Sigmoid colon (tissue), 6 donors: ENCODE measurements at regions not wholly inside any gene's neighbourhood (a gene's known extent, or its start where the extent isn't known, plus 50 kb on each side); places are given as distances from the start of the nearest gene placed in this dataset.

Experiments
- DNase-seq: peaks from one replicate; pipeline ENCODE4 v3.0.0-alpha.2; 2019
- H3K27ac ChIP-seq, 4 donors: fragments of 200-600 bp; sonication (generic); one replicate each; pipeline ENCODE4 v1.5.1; 2016 to 2019; ENCODE audit warnings: mild to moderate bottlenecking in 1 of 4
- H3K27me3 ChIP-seq, 3 donors: fragments of 200-600 bp; sonication (generic); one replicate each; pipeline ENCODE4 v1.5.1; 2019; ENCODE audit warnings: mild to moderate bottlenecking in 1 of 3
- H3K36me3 ChIP-seq, 4 donors: fragments of 200-600 bp; sonication (generic); one replicate each; pipeline ENCODE4 v1.5.1; 2016 to 2019
- H3K4me1 ChIP-seq, 4 donors: fragments of 200-600 bp; sonication (generic); one replicate each; pipeline ENCODE4 v1.5.1; 2017 to 2019
- H3K4me3 ChIP-seq, 4 donors: fragments of 200-600 bp; sonication (generic); one replicate each; pipeline ENCODE4 v1.5.1; 2017 to 2019; ENCODE audit warnings: mild to moderate bottlenecking in 2 of 4, moderate library complexity in 1 of 4
- H3K9me3 ChIP-seq, 4 donors: fragments of 200-600 bp in 3 of 4; sonication (generic) in 3 of 4; one replicate each; pipeline versions ENCODE4 v1.5.1 to v1.6.1; 2013 to 2019
- EP300 ChIP-seq, 4 donors: sonication (generic); formaldehyde crosslinking; IDR thresholded peaks; one replicate each; pipeline ENCODE4 v1.6.1; 2017; ENCODE audit warnings: antibody characterized with exemption in 4 of 4
- POLR2A ChIP-seq, 2 donors: fragments of 450-650 bp; IDR thresholded peaks; one replicate each; pipeline ENCODE4 v1.6.1; 2016; ENCODE audit warnings: antibody characterized with exemption in 2 of 2, mild to moderate bottlenecking in 2 of 2, moderate library complexity in 2 of 2
- POLR2AphosphoS5 ChIP-seq, 4 donors: sonication (generic); formaldehyde crosslinking; IDR thresholded peaks; one replicate each; pipeline ENCODE4 v1.6.1; 2017; ENCODE audit warnings: antibody characterized with exemption in 4 of 4
- WGBS, 2 donors: extraction: QIAGEN DNeasy Blood & Tissue Kit; methylation state at CpG; one replicate each; pipeline ENCODE4 v1.1.7; 2013; 5-methylcytosine and 5-hydroxymethylcytosine counted together
- intact Hi-C: fragments of 100-400 bp; cut with DNase I; formaldehyde crosslinking; loops from one replicate; pipeline ENCODE4 v1.15.1; 2023
- TF ChIP-seq, protein P1 (sequence below), 4 experiments: fragments of 450-650 bp in 3 of 4; fragments of 200-600 bp in 1 of 4; IDR thresholded peaks; one replicate each; pipeline ENCODE4 v1.5.1; 2016 to 2019; ENCODE audit warnings: antibody characterized with exemption in 4 of 4, mild to moderate bottlenecking in 3 of 4, moderate library complexity in 2 of 4
- donor health status: healthy with polysubstance abuse.
- donor health status: healthy.

GRCh38 chr9:26234865-26235264, 556.6 kb upstream of the TUSC1 start:
- intact Hi-C loops: no loop called here
- 61 to 85% methylated on average over 2 of the region's 2 CpGs for WGBS, 2 donors
- H3K9me3 ChIP-seq: no peaks in the 10 kb centered on the region
- H3K27ac ChIP-seq: no peak overlapping the region
- H3K4me1 ChIP-seq: no peaks in the 10 kb centered on the region
- no peak overlapping the region for H3K4me3 ChIP-seq
- H3K27me3 ChIP-seq: no peaks in the 10 kb centered on the region
- H3K36me3 ChIP-seq: no peaks in the 10 kb centered on the region
- TF ChIP-seq POLR2A (IDR thresholded peaks at IDR 0.05) (no peak), POLR2AphosphoS5 (IDR thresholded peaks at IDR 0.05) (no peak), EP300 (IDR thresholded peaks at IDR 0.05) (no peak)
- TF ChIP-seq, protein P1, sequence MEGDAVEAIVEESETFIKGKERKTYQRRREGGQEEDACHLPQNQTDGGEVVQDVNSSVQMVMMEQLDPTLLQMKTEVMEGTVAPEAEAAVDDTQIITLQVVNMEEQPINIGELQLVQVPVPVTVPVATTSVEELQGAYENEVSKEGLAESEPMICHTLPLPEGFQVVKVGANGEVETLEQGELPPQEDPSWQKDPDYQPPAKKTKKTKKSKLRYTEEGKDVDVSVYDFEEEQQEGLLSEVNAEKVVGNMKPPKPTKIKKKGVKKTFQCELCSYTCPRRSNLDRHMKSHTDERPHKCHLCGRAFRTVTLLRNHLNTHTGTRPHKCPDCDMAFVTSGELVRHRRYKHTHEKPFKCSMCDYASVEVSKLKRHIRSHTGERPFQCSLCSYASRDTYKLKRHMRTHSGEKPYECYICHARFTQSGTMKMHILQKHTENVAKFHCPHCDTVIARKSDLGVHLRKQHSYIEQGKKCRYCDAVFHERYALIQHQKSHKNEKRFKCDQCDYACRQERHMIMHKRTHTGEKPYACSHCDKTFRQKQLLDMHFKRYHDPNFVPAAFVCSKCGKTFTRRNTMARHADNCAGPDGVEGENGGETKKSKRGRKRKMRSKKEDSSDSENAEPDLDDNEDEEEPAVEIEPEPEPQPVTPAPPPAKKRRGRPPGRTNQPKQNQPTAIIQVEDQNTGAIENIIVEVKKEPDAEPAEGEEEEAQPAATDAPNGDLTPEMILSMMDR (IDR thresholded peaks at IDR 0.05): no peak
- DNase-seq: no peak

- no peaks in the 10 kb centered on the region for H3K4me1 ChIP-seq
- WGBS, 2 donors: 70 to 80% methylated on average over 4 of the region's 4 CpGs
Observed at GRCh38 chr9:26231391-26231790, 553.1 kb upstream of the TUSC1 start.

DNA sequence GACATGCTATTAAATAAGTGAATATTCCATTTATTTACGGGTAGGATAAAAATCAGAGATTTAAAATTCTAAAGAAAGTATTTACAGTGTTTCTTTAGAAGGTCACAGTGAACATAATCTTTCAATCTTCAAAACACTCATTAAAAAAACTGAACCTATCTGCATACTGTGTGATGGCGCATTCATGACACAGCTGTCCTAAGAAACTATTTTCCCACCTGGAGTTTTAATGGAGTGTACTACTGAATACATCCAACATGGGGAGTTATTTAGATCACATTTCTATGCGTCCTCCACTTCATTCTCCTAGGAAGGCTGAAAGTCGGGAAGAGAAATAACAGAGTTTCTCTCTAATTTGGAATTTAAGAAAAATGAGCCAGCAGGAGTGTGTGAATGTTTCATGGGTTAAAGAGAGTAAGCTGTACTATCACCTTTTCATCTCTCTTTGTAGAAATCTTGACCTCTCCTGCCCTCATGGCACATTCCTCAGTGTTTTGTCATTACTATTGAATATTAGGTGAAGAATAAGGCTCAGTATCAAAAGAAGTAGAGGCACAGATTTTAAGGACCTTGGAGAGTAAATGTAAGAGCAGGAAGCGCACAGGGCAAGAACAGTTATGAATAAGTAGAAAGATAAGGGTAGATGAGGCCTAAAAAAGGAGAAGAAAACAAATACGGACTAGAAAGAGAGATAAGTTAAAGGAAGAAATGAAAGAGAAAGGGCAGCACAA, 551.2 kb upstream of the TUSC1 start:
- intact Hi-C loops: no loop called here
- WGBS, 2 donors: 84 to 88% methylated on average over 6 of the region's 6 CpGs
- no peaks in the 10 kb centered on the region for H3K9me3 ChIP-seq
- TF ChIP-seq POLR2A (IDR thresholded peaks at IDR 0.05) (no peak), POLR2AphosphoS5 (IDR thresholded peaks at IDR 0.05) (no peak), EP300 (IDR thresholded peaks at IDR 0.05) (no peak)
- TF ChIP-seq, protein P1 (IDR thresholded peaks at IDR 0.05): no peak
- no peaks in the 10 kb centered on the region for H3K4me1 ChIP-seq
- H3K27ac ChIP-seq: no peak overlapping the region
- no peaks in the 10 kb centered on the region for H3K36me3 ChIP-seq
- no peaks in the 10 kb centered on the region for H3K27me3 ChIP-seq
- H3K4me3 ChIP-seq: no peak overlapping the region
- DNase-seq: no peak

More at GRCh38 chr9:26231391-26231790, 553.1 kb upstream of the TUSC1 start:
- intact Hi-C loops: no loop called here
- Histone ChIP-seq H3K4me3 (no peak overlapping the region), H3K36me3 (no peaks in the 10 kb centered on the region), H3K9me3 (no peaks in the 10 kb centered on the region), H3K27me3 (no peaks in the 10 kb centered on the region), H3K27ac (no peak overlapping the region)
- TF ChIP-seq POLR2AphosphoS5 (IDR thresholded peaks at IDR 0.05): no peak
- TF ChIP-seq, protein P1 (IDR thresholded peaks at IDR 0.05): no peak
- TF ChIP-seq EP300 (IDR thresholded peaks at IDR 0.05): no peak
- no peak for TF ChIP-seq POLR2A (IDR thresholded peaks at IDR 0.05)
- no peak for DNase-seq

DNA sequence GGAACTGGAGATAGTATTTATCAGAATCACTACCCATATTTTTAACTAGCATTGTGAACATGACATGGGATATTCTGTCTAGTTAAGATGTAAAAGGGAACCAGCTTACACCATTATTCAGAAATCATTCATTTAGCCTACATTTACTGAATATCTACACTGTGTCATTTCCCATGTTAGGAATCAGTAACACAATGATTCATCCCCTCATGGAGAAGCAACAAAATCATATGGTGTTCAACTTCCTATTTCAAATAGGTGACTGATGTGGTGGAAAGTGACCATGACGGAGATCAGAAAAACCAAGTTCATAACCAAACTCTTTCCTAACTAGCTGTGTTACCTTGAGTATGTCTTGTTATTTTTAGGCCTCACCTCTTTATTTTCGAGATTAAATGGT, 550.0 kb upstream of the TUSC1 start:
- Histone ChIP-seq H3K36me3 (no peaks in the 10 kb centered on the region), H3K4me3 (no peak overlapping the region), H3K4me1 (no peaks in the 10 kb centered on the region), H3K27ac (no peak overlapping the region), H3K27me3 (no peaks in the 10 kb centered on the region), H3K9me3 (no peaks in the 10 kb centered on the region)
- 45 to 62% methylated on average over 2 of the region's 2 CpGs for WGBS, 2 donors
- no peak for DNase-seq
- intact Hi-C loops: no loop called here
- TF ChIP-seq, protein P1 (IDR thresholded peaks at IDR 0.05): no peak
- no peak for TF ChIP-seq POLR2A (IDR thresholded peaks at IDR 0.05)
- no peak for TF ChIP-seq EP300 (IDR thresholded peaks at IDR 0.05)
- no peak for TF ChIP-seq POLR2AphosphoS5 (IDR thresholded peaks at IDR 0.05)

GRCh38 chr9:26221290-26221689, 543.0 kb upstream of the TUSC1 start:
- H3K4me3 ChIP-seq: no peak overlapping the region
- intact Hi-C loops: no loop called here
- no peak overlapping the region for H3K27ac ChIP-seq
- TF ChIP-seq, protein P1 (IDR thresholded peaks at IDR 0.05): no peak
- TF ChIP-seq POLR2A (IDR thresholded peaks at IDR 0.05) (no peak), POLR2AphosphoS5 (IDR thresholded peaks at IDR 0.05) (no peak), EP300 (IDR thresholded peaks at IDR 0.05) (no peak)
- no peaks in the 10 kb centered on the region for H3K9me3 ChIP-seq
- no peaks in the 10 kb centered on the region for H3K4me1 ChIP-seq
- no peaks in the 10 kb centered on the region for H3K27me3 ChIP-seq
- no peaks in the 10 kb centered on the region for H3K36me3 ChIP-seq
- DNase-seq: no peak
